Heart left ventricle (tissue), 16 donors: ENCODE measurements at regions not wholly inside any gene's neighbourhood (a gene's known extent, or its start where the extent isn't known, plus 50 kb on each side); places are given as distances from the start of the nearest gene placed in this dataset.
"Not testable (repeated sequence)": the region's sequence is repeated elsewhere in the genome, so short reads cannot be mapped to it uniquely, and the experiment has no call there.

Experiments
- ATAC-seq, 4 donors: fragments of 200-7000 bp; cut with Tn5 transposase; one replicate each; pipeline ENCODE4 v1.9.1; 2020 to 2022; ENCODE audit warnings: moderate library complexity in 4 of 4, mild to moderate bottlenecking in 3 of 4, moderate number of reproducible peaks in 1 of 4
- DNase-seq, 5 donors: peaks; one replicate each; pipeline ENCODE4 v3.0.0-alpha.2; 2020
- H3K27ac ChIP-seq, 12 donors: fragments of 200-600 bp; sonication (generic) in 4 of 12; one replicate each; pipeline versions ENCODE4 v1.5.0 to v1.8.0; 2016 to 2022; ENCODE audit warnings: mild to moderate bottlenecking in 2 of 12
- H3K27me3 ChIP-seq, 9 donors: fragments of 200-600 bp; sonication (generic) in 2 of 9; one replicate each; pipeline versions ENCODE4 v1.5.1 to v1.8.0; 2016 to 2022; ENCODE audit warnings: mild to moderate bottlenecking in 3 of 9
- H3K36me3 ChIP-seq, 9 donors: fragments of 200-600 bp; sonication (generic) in 2 of 9; one replicate each; pipeline versions ENCODE4 v1.5.0 to v1.8.0; 2018 to 2022; ENCODE audit warnings: mild to moderate bottlenecking in 2 of 9
- H3K4me1 ChIP-seq, 12 donors: fragments of 200-600 bp; sonication (generic) in 4 of 12; one replicate each; pipeline versions ENCODE4 v1.5.0 to v1.8.0; 2016 to 2022; ENCODE audit warnings: mild to moderate bottlenecking in 3 of 12
- H3K4me3 ChIP-seq, 12 donors: fragments of 200-600 bp; sonication (generic) in 4 of 12; one replicate each; pipeline versions ENCODE4 v1.5.0 to v1.8.0; 2017 to 2022; ENCODE audit warnings: mild to moderate bottlenecking in 9 of 12, moderate library complexity in 4 of 12
- H3K9me3 ChIP-seq, 12 donors: fragments of 200-600 bp; sonication (generic) in 4 of 12; one replicate each; pipeline versions ENCODE4 v1.5.0 to v1.8.0; 2016 to 2022; ENCODE audit warnings: mild to moderate bottlenecking in 1 of 12
- POLR2A ChIP-seq, 2 donors: fragments of 450-650 bp; IDR thresholded peaks; one replicate each; pipeline ENCODE4 v1.6.1; 2017; ENCODE audit warnings: antibody characterized with exemption in 2 of 2, mild to moderate bottlenecking in 2 of 2, moderate library complexity in 2 of 2
- WGBS, 4 donors: extraction: QIAGEN DNeasy Blood & Tissue Kit in 2 of 4; methylation state at CpG; one replicate each; pipeline versions ENCODE4 v1.1.5 to v1.1.7; 2013 to 2018; 5-methylcytosine and 5-hydroxymethylcytosine counted together
- intact Hi-C, 10 donors: fragments of 100-400 bp; cut with DNase I; formaldehyde crosslinking; loops; one replicate each; pipeline versions ENCODE4 v1.11.1 to v1.14.2; 2022
- TF ChIP-seq, protein P1 (sequence below), 12 donors: fragments of 200-600 bp; sonication (generic) in 4 of 12; IDR thresholded peaks; one replicate each; pipeline versions ENCODE4 v1.5.0 to v1.8.0; 2018 to 2022; ENCODE audit warnings: antibody characterized with exemption in 12 of 12, mild to moderate bottlenecking in 5 of 12
- donor health status: ischemic (EF 13 %, LVEDD 7.1; RV severe dilation, severe dysfunction).
- donor health status: healthy with polysubstance abuse.
- donor health status: DM: no; HTN: yes; CAD: no.
- donor health status: DM: no; HTN: no; CAD: no.
- donor health status: ischemic (EF 25% LVEDD 6.9; RV normal size, moderate dysfunction).
- donor health status: ischemic (EF 25% LVEDD 5.7; RV mildly dilated, moderate dysfunction).
- donor health status: healthy.
- donor health status: DM: yes; HTN: yes; CAD: no.
- donor health status: ischemic (EF 35%, LVEDD 5.7; RV mildly dilated, moderate dysfunction).
- donor health status: nonischemic (EF 11% LVEDD 7.7; RV severe dilation, severe dysfunction).
- donor health status: DM: yes; HTN: yes; CAD: no.
- donor health status: PGD.
- donor health status: ischemic (EF 29% LVEDD 5.4; RV normal size, mild dysfunction).
- donor health status: nonischemic (EF 23%, LVEDD 6.1; RV moderate dilation, normal function).

DNA sequence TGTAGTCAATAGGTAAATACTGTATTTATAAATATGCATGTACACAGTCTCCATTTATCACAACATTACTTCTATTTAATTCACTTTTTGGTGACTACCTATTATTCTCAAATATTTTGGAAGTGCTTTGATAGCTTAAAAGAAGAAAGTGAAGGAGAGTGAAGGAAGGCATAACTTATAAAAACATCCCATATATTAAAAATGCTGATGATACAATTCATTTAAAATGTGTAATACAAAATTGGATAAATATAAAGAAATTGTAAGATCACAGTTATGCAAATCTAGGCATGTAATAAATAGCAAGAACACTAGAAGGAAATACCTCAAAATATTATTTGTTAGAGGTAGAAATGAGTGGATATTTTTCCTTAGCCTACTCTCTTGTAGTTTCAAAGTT is 111.6 kb upstream of the ADTRP start:
- DNase-seq (no peak), ATAC-seq (no peak)
- intact Hi-C loops, result loop anchor here in 1 of 10 donors (10.0 kb wide), 1 partner anchor 175 kb away; no protein-coding TSS in a partner anchor
- H3K36me3 ChIP-seq, result no peaks in the 10 kb centered on the region
- TF ChIP-seq, protein P1, sequence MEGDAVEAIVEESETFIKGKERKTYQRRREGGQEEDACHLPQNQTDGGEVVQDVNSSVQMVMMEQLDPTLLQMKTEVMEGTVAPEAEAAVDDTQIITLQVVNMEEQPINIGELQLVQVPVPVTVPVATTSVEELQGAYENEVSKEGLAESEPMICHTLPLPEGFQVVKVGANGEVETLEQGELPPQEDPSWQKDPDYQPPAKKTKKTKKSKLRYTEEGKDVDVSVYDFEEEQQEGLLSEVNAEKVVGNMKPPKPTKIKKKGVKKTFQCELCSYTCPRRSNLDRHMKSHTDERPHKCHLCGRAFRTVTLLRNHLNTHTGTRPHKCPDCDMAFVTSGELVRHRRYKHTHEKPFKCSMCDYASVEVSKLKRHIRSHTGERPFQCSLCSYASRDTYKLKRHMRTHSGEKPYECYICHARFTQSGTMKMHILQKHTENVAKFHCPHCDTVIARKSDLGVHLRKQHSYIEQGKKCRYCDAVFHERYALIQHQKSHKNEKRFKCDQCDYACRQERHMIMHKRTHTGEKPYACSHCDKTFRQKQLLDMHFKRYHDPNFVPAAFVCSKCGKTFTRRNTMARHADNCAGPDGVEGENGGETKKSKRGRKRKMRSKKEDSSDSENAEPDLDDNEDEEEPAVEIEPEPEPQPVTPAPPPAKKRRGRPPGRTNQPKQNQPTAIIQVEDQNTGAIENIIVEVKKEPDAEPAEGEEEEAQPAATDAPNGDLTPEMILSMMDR (IDR thresholded peaks at IDR 0.05), result no peak
- TF ChIP-seq POLR2A (IDR thresholded peaks at IDR 0.05), result no peak
- peaks cover 0 to 12% (median 0%) of the 10 kb centered on the region in 12 donors for H3K9me3 ChIP-seq
- no peak overlapping the region for H3K27ac ChIP-seq
- H3K4me1 ChIP-seq, result no peaks in the 10 kb centered on the region
- no peak overlapping the region for H3K4me3 ChIP-seq
- H3K27me3 ChIP-seq, result no peaks in the 10 kb centered on the region

DNA sequence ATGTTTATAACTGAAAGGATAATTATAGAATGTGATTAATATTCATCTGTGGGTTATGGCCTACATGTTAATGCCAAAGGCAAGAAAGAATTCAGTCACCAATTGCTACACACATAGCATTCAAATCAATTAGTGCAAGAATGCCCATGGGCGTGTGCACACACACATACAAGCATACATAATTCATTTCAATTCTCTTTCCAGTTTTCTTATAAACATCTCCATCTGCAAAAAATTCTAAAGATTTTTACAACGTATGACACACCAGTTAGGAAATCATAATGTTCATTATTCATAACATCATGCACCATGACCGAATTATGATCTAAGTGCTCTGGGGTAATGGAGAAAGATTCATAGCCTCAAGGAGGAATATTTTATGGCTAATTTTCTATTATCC is 111.0 kb upstream of the ADTRP start:
- no peak overlapping the region for H3K4me3 ChIP-seq
- TF ChIP-seq, protein P1 (IDR thresholded peaks at IDR 0.05), result no peak
- intact Hi-C loops, result no loop called here

DNA sequence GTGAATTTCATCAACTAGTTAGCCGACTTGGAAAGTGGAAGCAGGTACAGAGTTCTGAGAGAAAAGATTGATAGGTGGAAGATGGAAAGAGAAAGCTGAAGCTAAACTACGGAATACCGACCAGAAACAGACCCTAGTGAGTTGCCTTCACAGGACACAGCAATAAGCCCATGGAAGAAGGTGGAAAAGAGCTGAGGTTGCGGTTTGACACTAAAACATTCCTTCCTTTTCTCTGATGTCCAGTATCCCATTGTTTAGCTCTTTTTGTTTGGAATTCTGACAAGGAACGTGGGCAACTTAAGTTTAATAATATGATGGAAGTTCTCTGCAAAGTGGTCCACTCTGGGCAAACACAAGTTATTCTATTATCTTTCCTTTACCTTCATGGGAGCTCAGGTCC is 110.1 kb upstream of the ADTRP start:
- ATAC-seq, result no peak
- 91 to 96% (median 92%) methylated on average over 5 of the region's 5 CpGs for WGBS, 4 donors
- Histone ChIP-seq H3K9me3 (peaks cover 0 to 12% (median 0%) of the 10 kb centered on the region in 12 donors), H3K4me1 (no peaks in the 10 kb centered on the region), H3K27ac (no peak overlapping the region), H3K4me3 (no peak overlapping the region), H3K36me3 (no peaks in the 10 kb centered on the region), H3K27me3 (no peaks in the 10 kb centered on the region)
- TF ChIP-seq, protein P1 (IDR thresholded peaks at IDR 0.05), result no peak
- no peak for TF ChIP-seq POLR2A (IDR thresholded peaks at IDR 0.05)
- no peak for DNase-seq
- intact Hi-C loops, result no loop called here

More for the DNA sequence above, 111.0 kb upstream of the ADTRP start:
- WGBS, 4 donors, result 66 to 94% (median 91%) methylated on average over 3 of the region's 3 CpGs
- H3K36me3 ChIP-seq, result no peaks in the 10 kb centered on the region
- ATAC-seq (no peak), DNase-seq (no peak)
- H3K27me3 ChIP-seq, result no peaks in the 10 kb centered on the region
- no peaks in the 10 kb centered on the region for H3K4me1 ChIP-seq
- H3K27ac ChIP-seq, result no peak overlapping the region
- H3K9me3 ChIP-seq, result peaks cover 0 to 12% (median 0%) of the 10 kb centered on the region in 12 donors

DNA sequence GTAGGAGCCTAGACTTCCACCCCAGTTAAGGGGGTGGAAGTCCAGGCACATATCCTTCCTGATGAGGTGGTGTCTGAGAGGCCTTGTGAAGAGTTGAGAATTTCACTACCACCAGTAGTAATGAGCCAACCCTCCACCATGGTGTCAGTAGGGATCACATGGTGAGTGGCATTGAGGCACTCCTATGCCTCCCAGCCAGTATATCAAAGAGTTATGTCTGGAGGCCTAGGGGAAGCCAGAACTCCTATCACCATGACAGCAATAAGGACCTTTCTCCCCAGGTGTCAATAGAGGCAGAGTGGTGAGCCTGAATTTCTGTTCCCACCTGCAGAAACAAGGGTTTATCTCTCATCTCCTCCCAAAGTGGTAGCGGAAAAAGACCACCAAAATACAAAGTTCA is 106.6 kb upstream of the ADTRP start:
- TF ChIP-seq, protein P1 (IDR thresholded peaks at IDR 0.05), result no peak
- TF ChIP-seq POLR2A (IDR thresholded peaks at IDR 0.05), result no peak
- intact Hi-C loops, result no loop called here
- 96 to 100% (median 98%) methylated on average over 1 of the region's 1 CpG for WGBS, 4 donors

DNA sequence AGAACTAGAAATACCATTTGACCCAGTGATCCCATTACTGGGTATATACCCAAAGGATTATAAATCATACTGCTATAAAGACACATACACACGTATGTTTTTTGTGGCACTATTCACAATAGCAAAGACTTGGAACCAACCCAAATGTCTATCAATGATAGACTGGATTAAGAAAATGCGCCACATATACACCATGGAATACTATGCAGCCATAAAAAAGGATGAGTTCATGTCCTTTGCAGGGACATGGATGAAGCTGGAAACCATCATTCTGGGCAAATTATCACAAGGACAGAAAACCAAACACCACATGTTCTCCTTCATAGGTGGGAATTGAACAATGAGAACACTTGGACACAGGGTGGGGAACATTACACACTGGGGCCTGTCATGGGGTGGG is 104.9 kb upstream of the ADTRP start:
- H3K9me3 ChIP-seq, H3K4me1 ChIP-seq, intact Hi-C loops, H3K36me3 ChIP-seq, H3K4me3 ChIP-seq, ATAC-seq, H3K27ac ChIP-seq, H3K27me3 ChIP-seq, DNase-seq: not testable (repeated sequence)
- WGBS, 4 donors, result 50 to 96% (median 87%) methylated on average over 2 of the region's 2 CpGs

More for the DNA sequence above, 106.6 kb upstream of the ADTRP start:
- Histone ChIP-seq H3K27ac (no peak overlapping the region), H3K27me3 (no peaks in the 10 kb centered on the region), H3K4me1 (no peaks in the 10 kb centered on the region), H3K4me3 (no peak overlapping the region), H3K9me3 (peaks cover 0 to 4% (median 0%) of the 10 kb centered on the region in 12 donors), H3K36me3 (no peaks in the 10 kb centered on the region)
- no peak for DNase-seq
- ATAC-seq, result no peak

DNA sequence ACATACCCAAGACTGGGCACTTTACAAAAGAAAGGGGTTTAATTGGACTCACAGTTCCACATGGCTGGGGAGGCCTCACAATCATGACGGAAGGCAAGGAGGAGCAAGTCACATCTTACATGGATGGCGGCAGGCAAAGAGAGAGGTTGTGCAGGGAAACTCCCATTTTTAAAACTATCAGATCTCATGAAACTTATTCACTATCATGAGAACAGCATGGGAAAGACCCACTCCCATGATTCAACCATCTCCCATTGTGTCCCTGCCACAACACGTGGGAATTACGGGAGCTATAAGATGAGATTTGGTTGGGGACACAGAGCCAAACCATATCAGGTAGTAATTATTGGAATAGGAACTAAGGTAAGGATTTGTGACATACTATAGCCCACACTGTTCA is 101.6 kb upstream of the ADTRP start:
- H3K4me1 ChIP-seq, H3K27ac ChIP-seq, intact Hi-C loops, H3K27me3 ChIP-seq, H3K36me3 ChIP-seq, DNase-seq, ATAC-seq, H3K4me3 ChIP-seq, H3K9me3 ChIP-seq: not testable (repeated sequence)
- WGBS, 4 donors, result 96 to 98% (median 98%) methylated on average over 4 of the region's 4 CpGs
